Left lung (tissue), 4 donors: ENCODE measurements at regions not wholly inside any gene's neighbourhood (a gene's known extent, or its start where the extent isn't known, plus 50 kb on each side); places are given as distances from the start of the nearest gene placed in this dataset.

Source experiments
- ATAC-seq: fragments of 200-7000 bp; cut with Tn5 transposase; one replicate; pipeline ENCODE4 v1.9.1; 2020; ENCODE audit warnings: moderate library complexity
- DNase-seq, 4 donors: peaks; one replicate each; pipeline ENCODE4 v3.0.0-alpha.2; 2013 to 2020
- H3K27ac ChIP-seq, 2 donors: fragments of 200-600 bp; sonication (generic) in 1 of 2; one replicate each; pipeline versions ENCODE4 v1.5.0 to v1.8.0; 2020 to 2021
- H3K27me3 ChIP-seq, 2 donors: fragments of 200-600 bp; sonication (generic) in 1 of 2; one replicate each; pipeline versions ENCODE4 v1.5.0 to v1.8.0; 2020 to 2021
- H3K36me3 ChIP-seq, 2 donors: fragments of 200-600 bp; sonication (generic) in 1 of 2; one replicate each; pipeline versions ENCODE4 v1.5.0 to v1.8.0; 2020 to 2021
- H3K4me1 ChIP-seq, 2 donors: fragments of 200-600 bp; one replicate each; pipeline ENCODE4 v1.8.0; 2021
- H3K4me3 ChIP-seq, 2 donors: fragments of 200-600 bp; sonication (generic) in 1 of 2; one replicate each; pipeline versions ENCODE4 v1.5.0 to v1.8.0; 2020 to 2021; ENCODE audit warnings: mild to moderate bottlenecking in 1 of 2
- H3K9me3 ChIP-seq, 2 donors: fragments of 200-600 bp; sonication (generic) in 1 of 2; one replicate each; pipeline versions ENCODE4 v1.5.0 to v1.8.0; 2020 to 2021
- intact Hi-C, 2 donors: fragments of 100-400 bp; cut with DNase I; formaldehyde crosslinking; loops; one replicate each; pipeline versions ENCODE4 v1.11.2 to v1.14.2; 2022
- TF ChIP-seq, protein P1 (sequence below), 2 donors: fragments of 200-600 bp; sonication (generic) in 1 of 2; IDR thresholded peaks; one replicate each; pipeline versions ENCODE4 v1.5.0 to v1.8.0; 2021; ENCODE audit warnings: antibody characterized with exemption in 2 of 2
- donor health status: DM: no; HTN: yes; CAD: no.
- donor health status: DM: no; HTN: no; CAD: no.

DNA sequence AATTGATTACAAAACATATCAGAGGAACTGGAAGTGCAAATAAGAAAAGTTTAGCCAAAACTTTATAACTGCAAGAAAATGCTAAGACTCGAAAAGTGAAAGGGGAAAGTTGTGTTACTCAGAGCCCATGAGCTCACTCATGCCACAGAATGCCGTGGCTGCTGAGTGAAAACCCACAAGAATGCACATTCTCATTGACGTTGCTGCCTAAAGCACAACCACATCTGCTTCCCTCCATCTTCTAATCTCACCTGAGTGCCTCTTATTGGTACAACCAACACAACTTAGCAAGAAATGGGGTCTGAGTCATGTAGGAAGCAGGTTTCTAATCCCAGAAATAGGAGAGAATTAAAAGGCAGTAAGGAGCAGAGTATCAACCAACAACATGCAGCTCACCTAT, 259.7 kb downstream of the LNPK start:
- H3K4me1 ChIP-seq: no peaks in the 10 kb centered on the region
- no peak overlapping the region for H3K4me3 ChIP-seq
- H3K27me3 ChIP-seq: no peaks in the 10 kb centered on the region
- TF ChIP-seq, protein P1, sequence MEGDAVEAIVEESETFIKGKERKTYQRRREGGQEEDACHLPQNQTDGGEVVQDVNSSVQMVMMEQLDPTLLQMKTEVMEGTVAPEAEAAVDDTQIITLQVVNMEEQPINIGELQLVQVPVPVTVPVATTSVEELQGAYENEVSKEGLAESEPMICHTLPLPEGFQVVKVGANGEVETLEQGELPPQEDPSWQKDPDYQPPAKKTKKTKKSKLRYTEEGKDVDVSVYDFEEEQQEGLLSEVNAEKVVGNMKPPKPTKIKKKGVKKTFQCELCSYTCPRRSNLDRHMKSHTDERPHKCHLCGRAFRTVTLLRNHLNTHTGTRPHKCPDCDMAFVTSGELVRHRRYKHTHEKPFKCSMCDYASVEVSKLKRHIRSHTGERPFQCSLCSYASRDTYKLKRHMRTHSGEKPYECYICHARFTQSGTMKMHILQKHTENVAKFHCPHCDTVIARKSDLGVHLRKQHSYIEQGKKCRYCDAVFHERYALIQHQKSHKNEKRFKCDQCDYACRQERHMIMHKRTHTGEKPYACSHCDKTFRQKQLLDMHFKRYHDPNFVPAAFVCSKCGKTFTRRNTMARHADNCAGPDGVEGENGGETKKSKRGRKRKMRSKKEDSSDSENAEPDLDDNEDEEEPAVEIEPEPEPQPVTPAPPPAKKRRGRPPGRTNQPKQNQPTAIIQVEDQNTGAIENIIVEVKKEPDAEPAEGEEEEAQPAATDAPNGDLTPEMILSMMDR (IDR thresholded peaks at IDR 0.05): no peak
- no peak for DNase-seq
- no peaks in the 10 kb centered on the region for H3K36me3 ChIP-seq
- intact Hi-C loops: no loop called here
- H3K9me3 ChIP-seq: no peaks in the 10 kb centered on the region
- H3K27ac ChIP-seq: no peak overlapping the region
- ATAC-seq: no peak

DNA sequence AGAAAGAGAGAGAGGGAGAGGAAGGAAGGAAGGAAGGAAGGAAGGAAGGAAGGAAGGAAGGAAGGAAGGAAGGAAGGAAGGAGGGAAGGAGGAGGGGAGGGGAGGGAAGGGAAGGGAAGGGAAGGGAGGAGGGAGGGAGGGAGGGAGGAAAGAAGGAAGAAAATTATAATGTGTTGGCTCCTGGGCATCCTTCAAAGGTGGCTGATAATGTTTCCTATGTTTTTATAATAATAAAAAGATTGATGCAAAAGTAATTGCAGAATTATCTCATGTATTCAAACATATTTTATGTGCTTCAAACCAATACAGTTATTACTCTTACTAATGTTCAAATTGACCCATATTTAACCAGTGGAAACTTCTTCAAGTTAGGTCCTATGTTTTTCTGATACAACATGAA, 260.9 kb downstream of the LNPK start:
- Histone ChIP-seq H3K4me3 (no peak overlapping the region), H3K27ac (no peak overlapping the region), H3K9me3 (no peaks in the 10 kb centered on the region), H3K4me1 (no peaks in the 10 kb centered on the region), H3K27me3 (no peaks in the 10 kb centered on the region), H3K36me3 (no peaks in the 10 kb centered on the region)
- ATAC-seq (no peak), DNase-seq (no peak)
- TF ChIP-seq, protein P1 (IDR thresholded peaks at IDR 0.05): no peak
- intact Hi-C loops: no loop called here

DNA sequence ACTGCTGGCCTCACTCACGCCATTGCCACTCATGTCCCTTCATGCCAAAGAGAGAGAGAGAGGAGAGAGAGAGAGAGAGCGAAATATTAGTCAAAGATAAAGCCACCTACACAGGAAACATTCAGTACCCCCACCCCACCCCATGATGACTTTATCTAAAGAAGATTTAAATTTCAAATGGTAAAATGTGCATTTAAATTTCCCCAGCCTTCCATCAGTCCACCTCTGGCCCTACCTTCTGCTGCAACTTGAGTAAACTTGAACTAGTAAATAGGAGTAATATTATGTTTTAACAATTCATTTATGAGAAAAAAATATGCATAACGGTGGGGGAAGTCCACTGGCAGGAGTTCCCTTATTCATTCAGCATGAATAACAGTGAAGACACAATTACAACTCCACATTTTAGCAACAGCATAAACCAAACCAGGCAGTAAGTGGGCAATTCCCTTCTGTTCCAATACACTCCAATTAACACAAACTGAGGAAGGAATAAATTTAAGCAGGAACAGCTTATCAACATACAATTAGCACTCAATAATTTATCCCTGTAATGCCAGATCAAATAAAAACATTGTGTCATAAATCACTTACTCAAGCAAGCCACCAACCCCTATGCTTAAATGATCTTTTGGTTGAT, 264.2 kb downstream of the LNPK start:
- H3K9me3 ChIP-seq: no peaks in the 10 kb centered on the region
- ATAC-seq: no peak
- DNase-seq: no peak
- TF ChIP-seq, protein P1 (IDR thresholded peaks at IDR 0.05): no peak
- no peaks in the 10 kb centered on the region for H3K4me1 ChIP-seq
- intact Hi-C loops: no loop called here
- H3K36me3 ChIP-seq: no peaks in the 10 kb centered on the region
- H3K27me3 ChIP-seq: no peaks in the 10 kb centered on the region
- no peak overlapping the region for H3K27ac ChIP-seq
- H3K4me3 ChIP-seq: no peak overlapping the region

DNA sequence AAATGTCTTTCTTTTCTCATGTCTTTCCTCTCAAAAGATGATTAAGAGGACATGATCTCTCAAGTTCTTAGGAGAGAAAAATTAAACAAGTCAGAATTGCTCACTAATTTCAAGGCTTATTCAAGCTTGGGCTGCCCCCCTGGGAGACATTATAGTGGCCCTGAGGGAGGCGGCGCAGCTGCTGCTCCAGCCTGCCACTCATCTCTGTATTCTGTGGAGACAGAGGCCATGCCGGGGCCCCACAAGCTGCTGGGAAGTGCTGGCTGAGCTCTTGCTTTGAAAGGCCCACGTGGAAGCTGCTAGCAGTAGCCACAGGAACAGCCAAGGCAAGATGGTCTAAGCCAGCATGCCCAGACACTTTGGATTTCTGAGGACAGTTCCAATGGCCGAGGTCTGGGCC, 267.4 kb downstream of the LNPK start:
- no peaks in the 10 kb centered on the region for H3K9me3 ChIP-seq
- intact Hi-C loops: no loop called here
- no peaks in the 10 kb centered on the region for H3K36me3 ChIP-seq
- H3K27ac ChIP-seq: no peak overlapping the region
- H3K4me1 ChIP-seq: no peaks in the 10 kb centered on the region
- DNase-seq: no peak
- no peak for ATAC-seq
- no peak overlapping the region for H3K4me3 ChIP-seq
- TF ChIP-seq, protein P1 (IDR thresholded peaks at IDR 0.05): no peak
- no peaks in the 10 kb centered on the region for H3K27me3 ChIP-seq

DNA sequence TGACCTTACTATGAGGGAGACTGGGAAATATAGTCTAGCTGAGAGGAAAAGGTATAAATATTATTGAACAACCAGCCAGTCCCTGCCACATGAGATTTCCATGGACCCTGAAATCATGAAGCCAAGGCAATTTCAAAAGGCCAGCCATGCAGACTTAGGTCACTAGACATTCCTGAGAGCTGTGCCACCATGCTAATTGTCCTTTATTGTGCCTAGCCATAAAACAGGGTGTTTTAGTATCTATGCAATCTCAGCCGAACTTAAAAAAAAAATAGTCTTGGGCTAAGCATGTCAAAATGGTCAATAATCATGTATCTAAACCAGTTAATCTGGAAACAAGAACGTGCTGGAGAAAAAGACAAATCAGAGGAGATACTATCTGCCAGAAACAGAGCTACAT, 269.5 kb downstream of the LNPK start:
- Histone ChIP-seq H3K27me3 (no peaks in the 10 kb centered on the region), H3K4me3 (no peak overlapping the region), H3K4me1 (no peaks in the 10 kb centered on the region), H3K36me3 (no peaks in the 10 kb centered on the region), H3K27ac (no peak overlapping the region), H3K9me3 (no peaks in the 10 kb centered on the region)
- intact Hi-C loops: no loop called here
- TF ChIP-seq, protein P1 (IDR thresholded peaks at IDR 0.05): no peak
- no peak for ATAC-seq
- DNase-seq: no peak
